Tibial nerve (tissue), 4 donors: ENCODE measurements at regions not wholly inside any gene's neighbourhood (a gene's known extent, or its start where the extent isn't known, plus 50 kb on each side); places are given as distances from the start of the nearest gene placed in this dataset.
A peak's percentile ranks its signal among the peaks of the same experiment; 100 is the strongest.

ENCODE experiments used
- DNase-seq, 2 donors: peaks; one replicate each; pipeline ENCODE4 v3.0.0-alpha.2; 2019; ENCODE audit warnings: low spot score in 2 of 2
- H3K27ac ChIP-seq, 4 donors: fragments of 200-600 bp; sonication (generic) in 3 of 4; one replicate each; pipeline ENCODE4 v1.5.1; 2017 to 2019; ENCODE audit warnings: mild to moderate bottlenecking in 1 of 4
- H3K27me3 ChIP-seq, 2 donors: fragments of 200-600 bp; sonication (generic) in 1 of 2; one replicate each; pipeline versions ENCODE4 v1.5.1 to v1.6.0; 2017 to 2019
- H3K36me3 ChIP-seq, 3 donors: fragments of 200-600 bp; sonication (generic); one replicate each; pipeline ENCODE4 v1.5.1; 2018 to 2019
- H3K4me1 ChIP-seq, 4 donors: fragments of 200-600 bp; sonication (generic) in 3 of 4; one replicate each; pipeline ENCODE4 v1.5.1; 2017 to 2019
- H3K4me3 ChIP-seq, 4 donors: fragments of 200-600 bp; sonication (generic) in 3 of 4; one replicate each; pipeline ENCODE4 v1.5.1; 2017 to 2019; ENCODE audit warnings: mild to moderate bottlenecking in 1 of 4, moderate library complexity in 1 of 4
- H3K9me3 ChIP-seq, 4 donors: fragments of 200-600 bp; sonication (generic) in 3 of 4; one replicate each; pipeline ENCODE4 v1.5.1; 2017 to 2019
- EP300 ChIP-seq, 2 donors: sonication (generic); formaldehyde crosslinking; IDR thresholded peaks; one replicate each; pipeline ENCODE4 v1.6.1; 2017; ENCODE audit warnings: antibody characterized with exemption in 2 of 2, mild to moderate bottlenecking in 1 of 2
- POLR2A ChIP-seq, 2 donors: fragments of 450-650 bp; IDR thresholded peaks; one replicate each; pipeline ENCODE4 v1.6.1; 2017; ENCODE audit warnings: antibody characterized with exemption in 2 of 2, mild to moderate bottlenecking in 2 of 2, moderate library complexity in 2 of 2
- WGBS, 2 donors: methylation state at CpG; one replicate each; pipeline ENCODE4 v1.1.5; 2018; 5-methylcytosine and 5-hydroxymethylcytosine counted together
- TF ChIP-seq, protein P1 (sequence below), 5 experiments: fragments of 200-600 bp in 3 of 5; fragments of 450-650 bp in 2 of 5; sonication (generic) in 3 of 5; IDR thresholded peaks; one replicate each; pipeline ENCODE4 v1.5.1; 2016 to 2019; ENCODE audit warnings: antibody characterized with exemption in 5 of 5, mild to moderate bottlenecking in 3 of 5, moderate library complexity in 2 of 5

DNA sequence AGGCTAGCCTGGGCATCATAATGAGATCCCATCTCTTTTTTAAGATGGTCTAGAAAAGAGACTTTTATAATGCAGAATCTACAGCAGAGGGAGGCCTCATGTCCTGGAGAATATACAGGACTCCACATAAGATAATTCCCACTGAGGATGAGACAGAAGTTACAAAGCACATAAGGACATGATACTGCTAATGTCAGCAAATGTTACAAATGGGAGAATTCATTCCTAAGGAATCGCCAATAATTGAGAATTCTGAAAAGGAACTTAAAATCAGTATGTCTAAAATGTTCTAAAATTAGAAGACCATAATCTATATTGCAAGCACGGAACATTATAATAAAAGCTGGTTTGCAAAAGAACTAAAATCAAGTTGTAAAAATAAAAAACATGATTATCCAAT lies 131.6 kb upstream of the PKDCC start:
- no peaks in the 10 kb centered on the region for H3K9me3 ChIP-seq
- TF ChIP-seq, protein P1, sequence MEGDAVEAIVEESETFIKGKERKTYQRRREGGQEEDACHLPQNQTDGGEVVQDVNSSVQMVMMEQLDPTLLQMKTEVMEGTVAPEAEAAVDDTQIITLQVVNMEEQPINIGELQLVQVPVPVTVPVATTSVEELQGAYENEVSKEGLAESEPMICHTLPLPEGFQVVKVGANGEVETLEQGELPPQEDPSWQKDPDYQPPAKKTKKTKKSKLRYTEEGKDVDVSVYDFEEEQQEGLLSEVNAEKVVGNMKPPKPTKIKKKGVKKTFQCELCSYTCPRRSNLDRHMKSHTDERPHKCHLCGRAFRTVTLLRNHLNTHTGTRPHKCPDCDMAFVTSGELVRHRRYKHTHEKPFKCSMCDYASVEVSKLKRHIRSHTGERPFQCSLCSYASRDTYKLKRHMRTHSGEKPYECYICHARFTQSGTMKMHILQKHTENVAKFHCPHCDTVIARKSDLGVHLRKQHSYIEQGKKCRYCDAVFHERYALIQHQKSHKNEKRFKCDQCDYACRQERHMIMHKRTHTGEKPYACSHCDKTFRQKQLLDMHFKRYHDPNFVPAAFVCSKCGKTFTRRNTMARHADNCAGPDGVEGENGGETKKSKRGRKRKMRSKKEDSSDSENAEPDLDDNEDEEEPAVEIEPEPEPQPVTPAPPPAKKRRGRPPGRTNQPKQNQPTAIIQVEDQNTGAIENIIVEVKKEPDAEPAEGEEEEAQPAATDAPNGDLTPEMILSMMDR (IDR thresholded peaks at IDR 0.05) = no peak
- TF ChIP-seq EP300 (IDR thresholded peaks at IDR 0.05) = no peak
- TF ChIP-seq POLR2A (IDR thresholded peaks at IDR 0.05) = no peak
- WGBS, 2 donors = 98% methylated on average over 2 of the region's 2 CpGs
- no peak overlapping the region for H3K4me3 ChIP-seq
- DNase-seq = no peak
- H3K27me3 ChIP-seq = no peaks in the 10 kb centered on the region
- no peak overlapping the region for H3K27ac ChIP-seq
- no peaks in the 10 kb centered on the region for H3K36me3 ChIP-seq
- H3K4me1 ChIP-seq = peaks cover 0 to 20% (median 2%) of the 10 kb centered on the region in 4 donors

- no peak for DNase-seq
- no peaks in the 10 kb centered on the region for H3K27me3 ChIP-seq
- no peaks in the 10 kb centered on the region for H3K36me3 ChIP-seq
- TF ChIP-seq, protein P1 (IDR thresholded peaks at IDR 0.05) = no peak
- no peak for TF ChIP-seq POLR2A (IDR thresholded peaks at IDR 0.05)
- no peak for TF ChIP-seq EP300 (IDR thresholded peaks at IDR 0.05)
- no peak overlapping the region for H3K4me3 ChIP-seq
- 81 to 91% methylated on average over 2 of the region's 2 CpGs for WGBS, 2 donors
- no peaks in the 10 kb centered on the region for H3K9me3 ChIP-seq
- no peak overlapping the region for H3K27ac ChIP-seq
- peaks cover 0 to 23% (median 2%) of the 10 kb centered on the region in 4 donors for H3K4me1 ChIP-seq
These were observed 130.2 kb upstream of the PKDCC start for GRCh38 chr2:41917587-41917986.

- no peak for TF ChIP-seq POLR2A (IDR thresholded peaks at IDR 0.05)
- TF ChIP-seq, protein P1 (IDR thresholded peaks at IDR 0.05) = no peak
- TF ChIP-seq EP300 (IDR thresholded peaks at IDR 0.05) = no peak
- 94 to 100% methylated on average over 3 of the region's 3 CpGs for WGBS, 2 donors
These were observed 128.7 kb upstream of the PKDCC start for GRCh38 chr2:41919135-41919534.

GRCh38 chr2:41920181-41920580 lies 127.6 kb upstream of the PKDCC start:
- Histone ChIP-seq H3K27ac (no peak overlapping the region), H3K9me3 (no peaks in the 10 kb centered on the region), H3K27me3 (no peaks in the 10 kb centered on the region), H3K4me3 (no peak overlapping the region), H3K36me3 (no peaks in the 10 kb centered on the region), H3K4me1 (peaks cover 0 to 26% (median 5%) of the 10 kb centered on the region in 4 donors)
- TF ChIP-seq POLR2A (IDR thresholded peaks at IDR 0.05) = no peak
- 99 to 100% methylated on average over 3 of the region's 3 CpGs for WGBS, 2 donors
- no peak for DNase-seq

More at GRCh38 chr2:41919135-41919534, 128.7 kb upstream of the PKDCC start:
- H3K27me3 ChIP-seq = no peaks in the 10 kb centered on the region
- H3K27ac ChIP-seq = no peak overlapping the region
- no peaks in the 10 kb centered on the region for H3K36me3 ChIP-seq
- no peak for DNase-seq
- H3K4me3 ChIP-seq = no peak overlapping the region
- H3K9me3 ChIP-seq = no peaks in the 10 kb centered on the region
- H3K4me1 ChIP-seq = peaks cover 0 to 26% (median 5%) of the 10 kb centered on the region in 4 donors

DNA sequence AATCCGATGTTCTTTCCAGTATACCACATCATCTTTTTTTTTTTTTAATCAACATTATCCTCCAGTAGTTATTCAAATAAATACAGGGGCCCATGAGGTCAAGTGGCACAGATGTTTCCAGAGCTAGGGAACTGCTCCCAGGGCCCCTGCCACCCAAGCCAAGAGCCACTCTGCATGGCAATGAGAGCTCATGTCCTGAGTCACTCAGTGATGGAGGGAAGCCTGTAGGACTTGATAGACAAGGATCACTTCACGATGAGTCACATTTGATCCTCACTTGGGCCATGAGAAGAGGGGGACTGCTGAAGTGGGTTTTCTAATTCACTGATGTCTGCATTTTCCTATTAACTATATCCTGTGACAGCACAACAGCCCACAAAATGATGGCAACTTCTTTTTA lies 127.0 kb upstream of the PKDCC start:
- no peak for DNase-seq
- Histone ChIP-seq H3K9me3 (no peaks in the 10 kb centered on the region), H3K27ac (no peak overlapping the region), H3K4me3 (no peak overlapping the region), H3K4me1 (peaks cover 0 to 26% (median 5%) of the 10 kb centered on the region in 4 donors), H3K36me3 (no peaks in the 10 kb centered on the region), H3K27me3 (no peaks in the 10 kb centered on the region)
- TF ChIP-seq, protein P1 (IDR thresholded peaks at IDR 0.05) = no peak
- no peak for TF ChIP-seq POLR2A (IDR thresholded peaks at IDR 0.05)
- TF ChIP-seq EP300 (IDR thresholded peaks at IDR 0.05) = no peak
- WGBS, 2 donors = 94 to 96% methylated on average over 2 of the region's 2 CpGs

- peak overlapping the region in 2 of 4 donors; percentile 59 to 72 for H3K27ac ChIP-seq
- H3K9me3 ChIP-seq = no peaks in the 10 kb centered on the region
- H3K4me1 ChIP-seq = peaks cover 0 to 37% (median 12%) of the 10 kb centered on the region in 4 donors
- 35 to 71% methylated on average over 5 of the region's 5 CpGs for WGBS, 2 donors
- TF ChIP-seq EP300 (IDR thresholded peaks at IDR 0.05) (peak in 1 of 2 donors; percentile 54), POLR2A (IDR thresholded peaks at IDR 0.05) (no peak)
- TF ChIP-seq, protein P1 (IDR thresholded peaks at IDR 0.05) = no peak
- DNase-seq = peak in 1 of 2 donors; percentile 57
- no peak overlapping the region for H3K4me3 ChIP-seq
- no peaks in the 10 kb centered on the region for H3K36me3 ChIP-seq
- H3K27me3 ChIP-seq = no peaks in the 10 kb centered on the region
These were observed 125.6 kb upstream of the PKDCC start for GRCh38 chr2:41922177-41922576.
